Keratinocyte (primary cell): ENCODE measurements at regions not wholly inside any gene's neighbourhood (a gene's known extent, or its start where the extent isn't known, plus 50 kb on each side); places are given as distances from the start of the nearest gene placed in this dataset.

Source experiments
- DNase-seq: peaks from one replicate; pipeline ENCODE4 v3.0.0-alpha.2; 2011; ENCODE audit warnings: low read depth, missing footprints, low spot score
- FAIRE-seq: peaks from 2 replicates; lab custom pipeline; 2011; peaks lifted over from hg19 to GRCh38; lab: Jason Lieb, UNC
- H2AFZ ChIP-seq: 2 replicates; pipeline ENCODE4 v1.6.0; 2012; ENCODE audit warnings: low read length, control low read depth, inconsistent platforms; ENCODE audit not compliant: control insufficient read depth
- H3K27ac ChIP-seq: 2 replicates; pipeline ENCODE4 v1.5.1; 2011; ENCODE audit warnings: low read length; ENCODE audit not compliant: control insufficient read depth, insufficient read depth
- H3K27me3 ChIP-seq: 3 replicates; pipeline ENCODE4 v1.6.0; 2011; ENCODE audit warnings: low read length; ENCODE audit not compliant: control insufficient read depth, insufficient read depth; ENCODE audit errors: extremely low read depth
- H3K36me3 ChIP-seq, 2 experiments: 2 replicates in 1 of 2; 3 replicates in 1 of 2; pipeline ENCODE4 v1.5.1; 2011; ENCODE audit warnings: low read length in 2 of 2, mild to moderate bottlenecking in 1 of 2; ENCODE audit not compliant: control insufficient read depth in 2 of 2, insufficient read depth in 2 of 2; ENCODE audit errors: extremely low read depth in 1 of 2
- H3K4me1 ChIP-seq: 3 replicates; pipeline ENCODE4 v1.5.1; 2011; ENCODE audit warnings: low read length; ENCODE audit not compliant: control insufficient read depth, insufficient read depth; ENCODE audit errors: extremely low read depth
- H3K4me2 ChIP-seq: 3 replicates; pipeline ENCODE4 v1.6.0; 2011; ENCODE audit warnings: low read depth, low read length; ENCODE audit not compliant: control insufficient read depth, insufficient read depth; ENCODE audit errors: extremely low read depth
- H3K4me3 ChIP-seq, 3 experiments: fragments of 200-600 bp in 1 of 3; sonication (generic) in 1 of 3; 2 replicates in 2 of 3; 3 replicates in 1 of 3; pipeline ENCODE4 v1.5.1; 2011 to 2016; ENCODE audit warnings: low read length in 3 of 3, mild to moderate bottlenecking in 3 of 3, control low read depth in 2 of 3, inconsistent platforms in 1 of 3, low read depth in 1 of 3, mixed read lengths in 1 of 3, mixed run types in 1 of 3, moderate library complexity in 1 of 3; ENCODE audit not compliant: control insufficient read depth in 2 of 3, insufficient read depth in 2 of 3; ENCODE audit errors: extremely low read depth in 1 of 3
- H3K79me2 ChIP-seq: 2 replicates; pipeline ENCODE4 v1.6.0; 2012; ENCODE audit warnings: low read length; ENCODE audit not compliant: control insufficient read depth, insufficient read depth
- H3K9ac ChIP-seq: 3 replicates; pipeline ENCODE4 v1.6.0; 2011; ENCODE audit warnings: low read length; ENCODE audit not compliant: control insufficient read depth, insufficient read depth; ENCODE audit errors: extremely low read depth
- H3K9me1 ChIP-seq: 3 replicates; pipeline ENCODE4 v1.6.0; 2011; ENCODE audit warnings: low read length; ENCODE audit not compliant: control insufficient read depth, insufficient read depth; ENCODE audit errors: extremely low read depth
- H3K9me3 ChIP-seq: 2 replicates; pipeline ENCODE4 v1.5.1; 2012; ENCODE audit warnings: low read depth, low read length; ENCODE audit not compliant: control insufficient read depth
- H4K20me1 ChIP-seq: 3 replicates; pipeline ENCODE4 v1.6.0; 2011; ENCODE audit warnings: low read length; ENCODE audit not compliant: control insufficient read depth, insufficient read depth; ENCODE audit errors: extremely low read depth
- CTCF ChIP-seq, 3 experiments: IDR thresholded peaks in 1 of 3; conservative IDR thresholded peaks in 1 of 3; optimal IDR thresholded peaks in 1 of 3; 2 replicates in 2 of 3; 3 replicates in 1 of 3; pipeline versions ENCODE3 to v1.5.1; 2011; ENCODE audit warnings: low read length in 3 of 3, mild to moderate bottlenecking in 3 of 3, moderate library complexity in 2 of 3, control low read depth in 1 of 3, inconsistent platforms in 1 of 3; ENCODE audit not compliant: insufficient read depth in 2 of 3; ENCODE audit errors: extremely low read depth in 1 of 3
- EZH2 ChIP-seq: IDR thresholded peaks from one replicate; pipeline ENCODE4 v1.6.1; 2012; ENCODE audit warnings: inconsistent platforms, mild to moderate bottlenecking, low read length, moderate library complexity
- dilution Hi-C: fragments of 300-500 bp; cut with MboI; formaldehyde crosslinking; loops from one replicate; pipeline ENCODE4 v1.7.0; 2020; ENCODE audit warnings: low sequenced_read_pairs; ENCODE audit not compliant: extremely low pct_ligation_motif_present

- TF ChIP-seq CTCF (optimal IDR thresholded peaks at IDR 0.05 in 1 of 3, IDR thresholded peaks at IDR 0.05 in 1 of 3, conservative IDR thresholded peaks at IDR 0.05 in 1 of 3; ENCODE audit: extremely low read depth in 1 of 3, insufficient read depth in 2 of 3, low read length in 3 of 3): no peak
- no peak for TF ChIP-seq EZH2
- Histone ChIP-seq H3K9me3 (no peaks in the 10 kb centered on the region), H3K27me3 (no peaks in the 10 kb centered on the region), H3K9me1 (no peaks in the 10 kb centered on the region), H3K4me3 (no peak overlapping the region), H3K36me3 (no peaks in the 10 kb centered on the region), H3K4me1 (peaks cover 8% of the 10 kb centered on the region), H3K9ac (no peak overlapping the region), H3K4me2 (no peak overlapping the region), H2AFZ (no peak overlapping the region), H3K79me2 (no peaks in the 10 kb centered on the region), H3K27ac (no peak overlapping the region), H4K20me1 (no peaks in the 10 kb centered on the region)
- no peak for DNase-seq
- dilution Hi-C loops: no loop called here
- no peak for FAIRE-seq
Measured at GRCh38 chr9:86578722-86579121, 224.5 kb upstream of the TUT7 start.

GRCh38 chr9:86577420-86578333, 223.5 kb upstream of the TUT7 start:
- Histone ChIP-seq H3K27ac (no peak overlapping the region), H3K79me2 (no peaks in the 10 kb centered on the region), H3K9ac (no peak overlapping the region), H3K27me3 (no peaks in the 10 kb centered on the region), H3K9me3 (no peaks in the 10 kb centered on the region), H3K4me1 (peaks cover 8% of the 10 kb centered on the region), H2AFZ (no peak overlapping the region), H3K36me3 (no peaks in the 10 kb centered on the region), H4K20me1 (no peaks in the 10 kb centered on the region), H3K4me3 (no peak overlapping the region), H3K9me1 (no peaks in the 10 kb centered on the region), H3K4me2 (no peak overlapping the region)
- FAIRE-seq (no peak), DNase-seq (no peak)
- TF ChIP-seq CTCF (optimal IDR thresholded peaks at IDR 0.05 in 1 of 3, IDR thresholded peaks at IDR 0.05 in 1 of 3, conservative IDR thresholded peaks at IDR 0.05 in 1 of 3; ENCODE audit: extremely low read depth in 1 of 3, insufficient read depth in 2 of 3, low read length in 3 of 3) (no peak), EZH2 (no peak)
- dilution Hi-C loops: no loop called here
